ENCODE measurements at regions not wholly inside any gene's neighbourhood (a gene's known extent, or its start where the extent isn't known, plus 50 kb on each side); places are given as distances from the start of the nearest gene placed in this dataset.

DNA sequence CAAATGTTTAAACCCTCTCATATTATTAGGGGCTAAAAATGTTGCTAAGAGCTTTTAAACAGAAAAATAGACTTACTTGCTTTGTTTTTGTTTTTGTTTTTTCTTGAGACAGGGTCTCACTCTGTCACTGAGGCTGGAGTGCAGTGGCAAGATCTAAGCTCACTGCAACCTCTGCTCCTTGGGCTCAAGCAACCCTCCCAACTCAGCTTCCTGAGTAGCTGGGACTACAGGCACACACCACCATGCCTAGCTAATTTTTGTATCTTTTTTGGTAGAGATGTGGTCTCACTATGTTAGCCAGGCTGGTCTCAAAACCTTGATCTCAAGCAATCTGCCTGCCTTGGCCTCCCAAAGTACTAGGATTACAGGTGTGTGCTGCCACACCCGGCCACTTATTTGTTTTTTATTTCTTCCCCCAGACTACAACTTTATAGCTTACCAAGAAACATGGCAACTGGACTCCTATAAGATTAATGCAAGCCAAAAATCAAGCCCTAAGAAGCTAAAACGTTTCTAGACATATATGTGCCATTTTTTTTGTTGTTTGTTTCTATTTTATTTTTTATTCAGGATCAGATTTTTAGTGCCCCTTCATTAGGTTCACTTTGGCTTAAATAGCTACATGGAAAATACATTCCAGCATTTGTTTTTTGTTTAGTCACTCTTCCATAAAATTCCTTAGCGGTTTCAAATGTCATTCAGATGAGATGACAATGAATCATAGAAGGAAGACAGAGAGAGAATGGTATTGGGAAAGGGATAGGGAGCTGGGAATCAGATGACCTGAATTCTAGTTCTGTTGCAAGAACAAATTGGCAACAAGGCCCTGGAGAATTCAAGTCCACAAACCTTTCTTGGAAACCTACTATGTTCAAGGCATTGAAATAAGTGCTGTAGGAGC is 163.4 kb upstream of the MKLN1 start:
- no peak for DNase-seq (ENCODE audit: extremely low spot score)
- Histone ChIP-seq H3K36me3 (no peaks in the 10 kb centered on the region), H3K27me3 (no peaks in the 10 kb centered on the region), H3K4me1 (no peaks in the 10 kb centered on the region), H3K9me3 (no peaks in the 10 kb centered on the region), H3K27ac (replicated peaks in 1 of 4) (no peak overlapping the region), H3K4me3 (no peak overlapping the region)
- intact Hi-C loops (cut with DNase I), result no loop called here
- TF ChIP-seq, protein P1, sequence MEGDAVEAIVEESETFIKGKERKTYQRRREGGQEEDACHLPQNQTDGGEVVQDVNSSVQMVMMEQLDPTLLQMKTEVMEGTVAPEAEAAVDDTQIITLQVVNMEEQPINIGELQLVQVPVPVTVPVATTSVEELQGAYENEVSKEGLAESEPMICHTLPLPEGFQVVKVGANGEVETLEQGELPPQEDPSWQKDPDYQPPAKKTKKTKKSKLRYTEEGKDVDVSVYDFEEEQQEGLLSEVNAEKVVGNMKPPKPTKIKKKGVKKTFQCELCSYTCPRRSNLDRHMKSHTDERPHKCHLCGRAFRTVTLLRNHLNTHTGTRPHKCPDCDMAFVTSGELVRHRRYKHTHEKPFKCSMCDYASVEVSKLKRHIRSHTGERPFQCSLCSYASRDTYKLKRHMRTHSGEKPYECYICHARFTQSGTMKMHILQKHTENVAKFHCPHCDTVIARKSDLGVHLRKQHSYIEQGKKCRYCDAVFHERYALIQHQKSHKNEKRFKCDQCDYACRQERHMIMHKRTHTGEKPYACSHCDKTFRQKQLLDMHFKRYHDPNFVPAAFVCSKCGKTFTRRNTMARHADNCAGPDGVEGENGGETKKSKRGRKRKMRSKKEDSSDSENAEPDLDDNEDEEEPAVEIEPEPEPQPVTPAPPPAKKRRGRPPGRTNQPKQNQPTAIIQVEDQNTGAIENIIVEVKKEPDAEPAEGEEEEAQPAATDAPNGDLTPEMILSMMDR (IDR thresholded peaks at IDR 0.05), result no peak
- TF ChIP-seq EP300 (IDR thresholded peaks at IDR 0.05) (no peak), POLR2AphosphoS5 (IDR thresholded peaks at IDR 0.05) (no peak)
- 70% methylated on average over 3 of the region's 3 CpGs for WGBS

DNA sequence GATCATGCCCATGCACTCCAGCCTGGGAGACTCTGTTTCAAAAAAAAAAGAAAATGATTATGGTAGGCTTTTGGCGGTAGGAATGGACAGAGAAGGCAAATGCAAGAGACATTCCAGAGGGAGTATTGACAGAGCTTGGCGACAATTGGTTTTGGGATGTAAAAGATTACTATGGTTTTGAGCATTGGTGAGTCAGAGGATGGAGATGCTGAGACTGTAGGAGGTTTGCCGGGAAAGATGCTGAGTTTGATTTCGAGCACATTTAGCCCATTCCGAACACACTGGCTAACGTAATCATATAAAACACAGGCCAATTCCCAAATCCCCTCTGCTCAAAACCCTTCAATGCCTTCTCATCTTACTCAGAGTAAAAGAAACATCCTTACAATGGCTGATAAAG is 161.6 kb upstream of the MKLN1 start:
- Histone ChIP-seq H3K9me3 (no peaks in the 10 kb centered on the region), H3K27ac (replicated peaks in 1 of 4) (no peak overlapping the region), H3K27me3 (no peaks in the 10 kb centered on the region), H3K36me3 (no peaks in the 10 kb centered on the region), H3K4me3 (no peak overlapping the region), H3K4me1 (no peaks in the 10 kb centered on the region)
- no peak for DNase-seq (ENCODE audit: extremely low spot score)
- TF ChIP-seq POLR2A (IDR thresholded peaks at IDR 0.05; ENCODE audit: low read depth) (no peak), EP300 (IDR thresholded peaks at IDR 0.05) (no peak), POLR2AphosphoS5 (IDR thresholded peaks at IDR 0.05) (no peak)
- TF ChIP-seq, protein P1 (IDR thresholded peaks at IDR 0.05), result no peak
- intact Hi-C loops (cut with DNase I), result no loop called here
- 97% methylated on average over 6 of the region's 6 CpGs for WGBS

DNA sequence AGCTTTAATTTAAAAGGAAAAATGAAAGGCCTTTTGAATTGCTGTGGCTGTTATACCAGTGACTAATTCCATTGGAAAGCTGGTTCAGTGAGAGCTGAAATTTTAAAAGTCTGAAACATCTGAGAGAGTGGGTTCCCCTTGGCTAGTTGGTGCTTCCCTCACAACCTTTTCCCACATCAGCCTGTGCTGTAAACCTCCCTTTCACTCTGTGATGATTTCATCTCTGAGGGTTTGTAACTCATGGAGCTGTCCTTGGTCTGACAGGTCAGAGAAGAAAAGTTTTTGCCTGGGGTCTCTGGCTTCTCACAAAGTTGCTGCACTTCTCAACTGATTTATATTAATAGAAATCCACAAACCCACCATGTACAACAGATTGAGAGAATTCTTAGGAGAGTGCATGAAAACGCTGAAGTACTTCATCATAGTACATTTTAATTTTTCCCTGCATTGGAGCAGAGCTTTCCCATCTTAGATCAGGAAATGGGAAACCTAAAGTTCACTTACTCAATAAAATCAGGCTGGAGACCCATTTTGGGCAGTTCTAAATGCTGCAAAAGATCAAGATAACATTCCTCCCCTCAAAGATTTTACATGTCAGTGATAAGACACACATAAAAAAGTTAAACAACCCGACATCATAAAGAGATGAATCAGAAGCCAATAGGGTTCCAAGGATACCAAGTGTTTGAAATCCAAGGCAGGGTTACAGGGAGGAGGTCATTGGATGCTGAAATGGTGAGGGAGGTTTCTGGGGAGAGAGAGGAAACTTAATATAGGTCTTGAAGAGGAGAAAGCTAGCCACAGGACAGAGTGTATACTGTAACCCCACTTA is 157.0 kb upstream of the MKLN1 start:
- TF ChIP-seq POLR2A (IDR thresholded peaks at IDR 0.05; ENCODE audit: low read depth) (no peak), POLR2AphosphoS5 (IDR thresholded peaks at IDR 0.05) (no peak), EP300 (IDR thresholded peaks at IDR 0.05) (no peak)
- TF ChIP-seq, protein P1 (IDR thresholded peaks at IDR 0.05), result no peak
- Histone ChIP-seq H3K9me3 (no peaks in the 10 kb centered on the region), H3K4me3 (no peak overlapping the region), H3K27me3 (no peaks in the 10 kb centered on the region), H3K27ac (replicated peaks in 1 of 4) (no peak overlapping the region), H3K4me1 (no peaks in the 10 kb centered on the region), H3K36me3 (no peaks in the 10 kb centered on the region)
- no peak for DNase-seq (ENCODE audit: extremely low spot score)
- intact Hi-C loops (cut with DNase I), result no loop called here
- WGBS, result 81% methylated on average over 2 of the region's 2 CpGs

DNA sequence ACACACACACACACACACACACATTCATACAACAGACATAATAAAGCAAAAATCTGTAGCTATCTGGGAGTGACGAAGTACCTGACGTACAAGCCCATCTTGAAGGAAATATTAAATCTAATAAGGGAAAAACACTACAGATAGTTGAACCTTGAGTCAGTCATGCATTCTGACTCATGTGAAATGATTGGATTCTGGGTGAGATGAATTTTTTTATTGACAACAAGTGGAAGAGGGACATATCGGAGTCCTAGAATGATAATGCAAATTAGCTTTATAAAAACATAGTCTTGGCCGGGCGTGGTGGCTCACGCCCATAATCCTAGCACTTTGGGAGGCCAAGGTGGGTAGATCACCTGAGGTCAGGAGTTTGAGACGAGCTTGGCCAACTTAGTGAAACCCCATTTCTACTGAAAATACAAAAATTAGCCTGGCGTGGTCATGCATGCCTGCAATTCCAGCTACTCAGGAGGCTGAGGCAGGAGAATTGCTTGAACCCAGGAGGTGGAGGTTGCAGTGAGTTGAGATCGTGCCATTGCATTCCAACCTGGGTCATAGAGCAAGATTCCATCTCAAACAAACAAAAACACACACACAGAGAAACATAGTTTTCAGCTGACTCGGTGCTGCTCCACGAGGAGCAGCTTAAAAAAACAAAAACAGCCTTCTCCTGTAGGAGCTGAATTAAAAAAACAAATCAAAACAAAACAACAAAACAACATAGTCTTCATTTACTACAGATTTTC is 154.4 kb upstream of the MKLN1 start:
- DNase-seq (ENCODE audit: extremely low spot score), result no peak
- Histone ChIP-seq H3K36me3 (no peaks in the 10 kb centered on the region), H3K4me3 (no peak overlapping the region), H3K4me1 (no peaks in the 10 kb centered on the region), H3K9me3 (no peaks in the 10 kb centered on the region), H3K27me3 (no peaks in the 10 kb centered on the region), H3K27ac (replicated peaks in 1 of 4) (no peak overlapping the region)
- intact Hi-C loops (cut with DNase I), result no loop called here
- TF ChIP-seq POLR2AphosphoS5 (IDR thresholded peaks at IDR 0.05), result no peak
- no peak for TF ChIP-seq POLR2A (IDR thresholded peaks at IDR 0.05; ENCODE audit: low read depth)
- TF ChIP-seq EP300 (IDR thresholded peaks at IDR 0.05), result no peak
- TF ChIP-seq, protein P1 (IDR thresholded peaks at IDR 0.05), result no peak
- 78% methylated on average over 11 of the region's 11 CpGs for WGBS

Measured in esophagus muscularis mucosa (tissue), 4 donors.